ENCODE measurements at regions not wholly inside any gene's neighbourhood (a gene's known extent, or its start where the extent isn't known, plus 50 kb on each side); places are given as distances from the start of the nearest gene placed in this dataset.

GRCh38 chr18:72922895-72923294 lies 55.1 kb upstream of the NETO1 start:
- H3K9me3 Mint-ChIP-seq (ENCODE audit: unreplicated experiment), result no peaks in the 10 kb centered on the region
- H3K4me1 Mint-ChIP-seq (ENCODE audit: insufficient read depth, unreplicated experiment), result no peaks in the 10 kb centered on the region
- no peak overlapping the region for H3K4me3 Mint-ChIP-seq (ENCODE audit: unreplicated experiment)
- no TSS peak for BruUV-seq (replicated peaks)
- no peaks in the 10 kb centered on the region for H3K36me3 Mint-ChIP-seq (ENCODE audit: insufficient read depth, unreplicated experiment)
- TF ChIP-seq CTCF (IDR thresholded peaks at IDR 0.05; ENCODE audit: unreplicated experiment), result no peak
- no peak for DNase-seq (ENCODE audit: unreplicated experiment)
- intact Hi-C loops (cut with micrococcal nuclease), result no loop called here
- H3K27ac Mint-ChIP-seq (ENCODE audit: low read depth, unreplicated experiment), result no peak overlapping the region
- ChIA-PET POLR2A (no interaction called here), CTCF (no interaction called here)
- H3K27me3 Mint-ChIP-seq (ENCODE audit: insufficient read depth, unreplicated experiment), result no peaks in the 10 kb centered on the region

All from MCF 10A (cell line).